GM23248 (cell line): ENCODE measurements at regions not wholly inside any gene's neighbourhood (a gene's known extent, or its start where the extent isn't known, plus 50 kb on each side); places are given as distances from the start of the nearest gene placed in this dataset.

ENCODE experiments used
- DNase-seq: peaks from one replicate; pipeline ENCODE4 v3.0.0-alpha.2; 2015
- H2AFZ ChIP-seq: fragments of 200-600 bp; sonication (generic); 2 replicates; pipeline ENCODE4 v1.6.1; 2016; ENCODE audit warnings: antibody characterized with exemption
- H3F3A ChIP-seq: fragments of 200-600 bp; sonication (generic); 2 replicates; pipeline ENCODE4 v1.6.1; 2016; ENCODE audit warnings: mild to moderate bottlenecking, antibody characterized with exemption, mixed run types; ENCODE audit not compliant: insufficient read depth
- H3K27ac ChIP-seq: fragments of 200-600 bp; sonication (generic); 2 replicates; pipeline ENCODE4 v1.5.1; 2016; ENCODE audit warnings: mild to moderate bottlenecking
- H3K27me3 ChIP-seq: fragments of 200-600 bp; sonication (generic); replicated peaks from 2 replicates; pipeline ENCODE4 v1.6.1; 2016; ENCODE audit warnings: mild to moderate bottlenecking; ENCODE audit not compliant: insufficient read depth
- H3K36me3 ChIP-seq: fragments of 200-600 bp; sonication (generic); 2 replicates; pipeline ENCODE4 v1.6.1; 2016; ENCODE audit warnings: low read depth, mild to moderate bottlenecking
- H3K4me1 ChIP-seq: fragments of 200-600 bp; sonication (generic); 2 replicates; pipeline ENCODE4 v1.6.1; 2016; ENCODE audit warnings: mild to moderate bottlenecking; ENCODE audit not compliant: insufficient read depth
- H3K4me2 ChIP-seq: fragments of 200-600 bp; sonication (generic); one replicate; pipeline ENCODE4 v1.6.1; 2016; ENCODE audit warnings: mild to moderate bottlenecking; ENCODE audit not compliant: unreplicated experiment
- H3K4me3 ChIP-seq: fragments of 200-600 bp; sonication (generic); 2 replicates; pipeline ENCODE4 v1.5.1; 2016; ENCODE audit warnings: mild to moderate bottlenecking
- H3K79me2 ChIP-seq: fragments of 200-600 bp; sonication (generic); 2 replicates; pipeline ENCODE4 v1.6.1; 2016; ENCODE audit warnings: mild to moderate bottlenecking; ENCODE audit not compliant: insufficient read depth
- H3K9ac ChIP-seq: fragments of 200-600 bp; sonication (generic); 2 replicates; pipeline ENCODE4 v1.6.1; 2016; ENCODE audit warnings: mild to moderate bottlenecking
- H3K9me2 ChIP-seq: fragments of 200-600 bp; sonication (generic); 2 replicates; pipeline ENCODE4 v1.6.1; 2016; ENCODE audit warnings: mixed run types, mild to moderate bottlenecking, moderate library complexity; ENCODE audit not compliant: insufficient read depth
- H3K9me3 ChIP-seq: fragments of 200-600 bp; sonication (generic); one replicate; pipeline ENCODE4 v1.6.1; 2017; ENCODE audit warnings: low read depth
- H4K20me1 ChIP-seq: fragments of 200-600 bp; sonication (generic); 2 replicates; pipeline ENCODE4 v1.6.0; 2016; ENCODE audit not compliant: insufficient read depth
- EZH2 ChIP-seq: fragments of 200-600 bp; sonication (generic); IDR thresholded peaks from 2 replicates; pipeline ENCODE4 v1.6.1; 2018; ENCODE audit warnings: antibody characterized with exemption, mild to moderate bottlenecking; ENCODE audit not compliant: insufficient read depth, poor library complexity, severe bottlenecking
- EZH2phosphoT487 ChIP-seq: fragments of 200-600 bp; sonication (generic); IDR thresholded peaks from 2 replicates; pipeline ENCODE4 v1.6.1; 2018; ENCODE audit warnings: antibody characterized with exemption, moderate library complexity, mild to moderate bottlenecking, low read depth; ENCODE audit not compliant: insufficient read depth
- WGBS, 2 experiments: methylation state at CpG; one replicate each; pipeline ENCODE4 v1.1.6; 2015 to 2017; ENCODE audit warnings: low lambda C conversion rate in 2 of 2, low coverage in 1 of 2; ENCODE audit errors: missing lambda C conversion rate in 2 of 2; 5-methylcytosine and 5-hydroxymethylcytosine counted together
- in situ Hi-C: fragments of 300-500 bp; cut with MboI; formaldehyde crosslinking; loops from 2 replicates; pipeline ENCODE4 v1.15.0; 2020

- no peak overlapping the region for H3K27ac ChIP-seq
These were observed 172.4 kb downstream of the THBS2 start for GRCh38 chr6:169081248-169081647.

GRCh38 chr6:169079650-169080049, 174.0 kb downstream of the THBS2 start:
- Histone ChIP-seq H4K20me1 (no peaks in the 10 kb centered on the region), H3K79me2 (no peaks in the 10 kb centered on the region), H3K9ac (no peak overlapping the region), H3K27ac (no peak overlapping the region), H3K9me2 (no peaks in the 10 kb centered on the region), H3K4me3 (no peak overlapping the region), H3K27me3 (no peaks in the 10 kb centered on the region), H3F3A (peaks cover 14% of the 10 kb centered on the region), H3K9me3 (no peaks in the 10 kb centered on the region), H3K36me3 (no peaks in the 10 kb centered on the region), H3K4me2 (no peak overlapping the region), H2AFZ (no peak overlapping the region), H3K4me1 (peaks cover 14% of the 10 kb centered on the region)
- no peak for DNase-seq
- in situ Hi-C loops, result no loop called here
- WGBS, 2 experiments, result 95 to 98% methylated on average over 3 of the region's 3 CpGs
- no peak for TF ChIP-seq EZH2phosphoT487
- no peak for TF ChIP-seq EZH2

More at GRCh38 chr6:169081248-169081647, 172.4 kb downstream of the THBS2 start:
- no peak for TF ChIP-seq EZH2phosphoT487
- no peak for TF ChIP-seq EZH2
- no peak for DNase-seq
- Histone ChIP-seq H3K79me2 (no peaks in the 10 kb centered on the region), H3F3A (no peaks in the 10 kb centered on the region), H3K4me2 (no peak overlapping the region), H2AFZ (no peak overlapping the region), H3K27me3 (no peaks in the 10 kb centered on the region), H3K9me2 (no peaks in the 10 kb centered on the region), H3K4me3 (no peak overlapping the region), H3K9ac (no peak overlapping the region), H3K36me3 (no peaks in the 10 kb centered on the region), H3K4me1 (no peaks in the 10 kb centered on the region), H3K9me3 (no peaks in the 10 kb centered on the region), H4K20me1 (no peaks in the 10 kb centered on the region)
- in situ Hi-C loops, result no loop called here
- 96% methylated on average over 3 of the region's 3 CpGs for WGBS, 2 experiments

- Histone ChIP-seq H3K79me2 (no peaks in the 10 kb centered on the region), H3K4me2 (no peak overlapping the region), H3F3A (peaks cover 24% of the 10 kb centered on the region), H3K27ac (no peak overlapping the region), H3K9ac (no peak overlapping the region), H3K4me1 (peaks cover 25% of the 10 kb centered on the region), H3K27me3 (no peaks in the 10 kb centered on the region), H4K20me1 (no peaks in the 10 kb centered on the region), H3K4me3 (no peak overlapping the region), H3K9me2 (no peaks in the 10 kb centered on the region), H2AFZ (no peak overlapping the region), H3K36me3 (no peaks in the 10 kb centered on the region), H3K9me3 (no peaks in the 10 kb centered on the region)
- no peak for TF ChIP-seq EZH2phosphoT487
- no peak for TF ChIP-seq EZH2
- WGBS, 2 experiments, result 94 to 97% methylated on average over 7 of the region's 7 CpGs
- DNase-seq, result no peak
- in situ Hi-C loops, result no loop called here
These were observed 175.1 kb downstream of the THBS2 start for GRCh38 chr6:169078399-169079145.

- peaks cover 47% of the 10 kb centered on the region for H3K4me1 ChIP-seq
- peak overlapping the region; percentile 68 for H3K4me2 ChIP-seq
These were observed 177.6 kb downstream of the THBS2 start for GRCh38 chr6:169075915-169076654.

More at GRCh38 chr6:169075915-169076654, 177.6 kb downstream of the THBS2 start:
- Histone ChIP-seq H3K27ac (peak overlapping the region; percentile 84), H2AFZ (peak overlapping the region; percentile 85), H3K9me3 (no peaks in the 10 kb centered on the region), H3K79me2 (no peaks in the 10 kb centered on the region), H3K9me2 (no peaks in the 10 kb centered on the region), H3K9ac (peak overlapping the region; percentile 75), H4K20me1 (no peaks in the 10 kb centered on the region), H3F3A (peaks cover 47% of the 10 kb centered on the region), H3K27me3 (no peaks in the 10 kb centered on the region), H3K36me3 (no peaks in the 10 kb centered on the region), H3K4me3 (peak overlapping the region; percentile 45)
- TF ChIP-seq EZH2phosphoT487 (no peak), EZH2 (no peak)
- DNase-seq, result no peak
- 63 to 67% methylated on average over 9 of the region's 9 CpGs for WGBS, 2 experiments
- in situ Hi-C loops, result no loop called here
